ENCODE measurements at regions not wholly inside any gene's neighbourhood (a gene's known extent, or its start where the extent isn't known, plus 50 kb on each side); places are given as distances from the start of the nearest gene placed in this dataset.

- TF ChIP-seq CTCF (IDR thresholded peaks at IDR 0.05; ENCODE audit: low read depth, low read length, poor library complexity, severe bottlenecking) (no peak), EZH2phosphoT487 (IDR thresholded peaks at IDR 0.05; ENCODE audit: borderline replicate concordance, low read length) (no peak)
Observed at GRCh38 chr2:2876331-2877221, 501.0 kb downstream of the EIPR1 start.

Data from DOHH2 (cell line).